IMR-90 (cell line): ENCODE measurements at regions not wholly inside any gene's neighbourhood (a gene's known extent, or its start where the extent isn't known, plus 50 kb on each side); places are given as distances from the start of the nearest gene placed in this dataset.

ENCODE experiments used
- ATAC-seq: fragments of 200-7000 bp; cut with Tn5 transposase; 2 replicates; pipeline ENCODE4 v1.9.1; 2020; ENCODE audit warnings: low read depth, mild to moderate bottlenecking, moderate library complexity
- BruUV-seq: library from RNA; stranded (reverse); fragments of 400-500 nt; replicated peaks from 2 replicates; lab custom pipeline; 2021; lab: Mats Ljungman, UMichigan
- CTCF ChIA-PET: fragments of 300-600 bp; formaldehyde crosslinking; extraction: SDS; loops from one replicate; lab custom pipeline; 2021; ENCODE audit warnings: antibody characterized with exemption; lab: Yijun Ruan, JAX
- POLR2A ChIA-PET: fragments of 300-600 bp; sonication (Branson Sonifier 250); formaldehyde crosslinking; loops from one replicate; lab custom pipeline; 2022; ENCODE audit warnings: antibody characterized with exemption; ENCODE audit not compliant: unreplicated experiment; lab: Charles Lee
- DNase-seq: peaks from one replicate; pipeline ENCODE4 v3.0.0; 2013
- H2AFZ ChIP-seq: replicated peaks from 2 replicates; pipeline ENCODE3; 2013; ENCODE audit warnings: low read length, mild to moderate bottlenecking; ENCODE audit not compliant: poor library complexity
- H2AK5ac ChIP-seq: 2 replicates; pipeline ENCODE4 v1.6.1; 2013; ENCODE audit warnings: low read depth, low read length, inconsistent platforms
- H2AK9ac ChIP-seq: replicated peaks from 2 replicates; pipeline ENCODE3; 2013; ENCODE audit warnings: mild to moderate bottlenecking, low read depth, low read length, moderate library complexity; ENCODE audit not compliant: poor library complexity
- H2BK120ac ChIP-seq: 2 replicates; pipeline ENCODE4 v1.6.1; 2013; ENCODE audit warnings: low read depth, low read length, inconsistent platforms
- H2BK15ac ChIP-seq: 3 replicates; pipeline ENCODE4 v1.6.1; 2013; ENCODE audit warnings: low read depth, low read length, inconsistent platforms
- H2BK20ac ChIP-seq: 2 replicates; pipeline ENCODE4 v1.6.1; 2013; ENCODE audit warnings: low read depth, mild to moderate bottlenecking, inconsistent platforms, low read length, moderate library complexity
- H2BK5ac ChIP-seq: 2 replicates; pipeline ENCODE4 v1.6.1; 2013; ENCODE audit warnings: mild to moderate bottlenecking, low read depth, low read length, inconsistent platforms; ENCODE audit not compliant: poor library complexity, severe bottlenecking
- H3K14ac ChIP-seq: replicated peaks from 2 replicates; pipeline ENCODE4 v1.6.1; 2013; ENCODE audit warnings: low read depth, low read length, inconsistent platforms
- H3K18ac ChIP-seq: 2 replicates; pipeline ENCODE4 v1.6.1; 2013; ENCODE audit warnings: low read depth, low read length, control low read depth
- H3K23ac ChIP-seq: 2 replicates; pipeline ENCODE4 v1.6.1; 2013; ENCODE audit warnings: low read depth, low read length, inconsistent platforms
- H3K27ac ChIP-seq: 2 replicates; pipeline ENCODE4 v1.5.1; 2013; ENCODE audit warnings: mild to moderate bottlenecking, control low read depth, low read length; ENCODE audit not compliant: insufficient read depth
- H3K27me3 ChIP-seq: 2 replicates; pipeline ENCODE4 v1.6.1; 2013; ENCODE audit warnings: low read length; ENCODE audit not compliant: control insufficient read depth, insufficient read depth
- H3K36me3 ChIP-seq: 2 replicates; pipeline ENCODE4 v1.6.1; 2013; ENCODE audit warnings: low read length, mixed read lengths; ENCODE audit not compliant: control insufficient read depth, insufficient read depth
- H3K4ac ChIP-seq: 2 replicates; pipeline ENCODE4 v1.6.1; 2013; ENCODE audit warnings: low read depth, low read length, inconsistent platforms
- H3K4me1 ChIP-seq: 2 replicates; pipeline ENCODE4 v1.6.1; 2013; ENCODE audit warnings: low read length, mixed read lengths; ENCODE audit not compliant: control insufficient read depth, insufficient read depth
- H3K4me2 ChIP-seq: 2 replicates; pipeline ENCODE4 v1.6.1; 2013; ENCODE audit warnings: low read depth, mild to moderate bottlenecking, control low read depth, low read length, moderate library complexity
- H3K4me3 ChIP-seq: 2 replicates; pipeline ENCODE4 v1.5.1; 2013; ENCODE audit warnings: low read depth, mild to moderate bottlenecking, control low read depth, low read length, moderate library complexity; ENCODE audit not compliant: insufficient read depth
- H3K56ac ChIP-seq: 2 replicates; pipeline ENCODE4 v1.6.1; 2013; ENCODE audit warnings: low read length, inconsistent platforms; ENCODE audit not compliant: insufficient read depth; ENCODE audit errors: extremely low read depth
- H3K79me1 ChIP-seq, 2 experiments: 2 replicates each; pipeline ENCODE4 v1.6.1; 2013; ENCODE audit warnings: low read length in 2 of 2, inconsistent platforms in 1 of 2, low read depth in 1 of 2
- H3K9ac ChIP-seq: 2 replicates; pipeline ENCODE4 v1.6.1; 2013; ENCODE audit warnings: low read depth, low read length, control low read depth
- H3K9me1 ChIP-seq: 2 replicates; pipeline ENCODE4 v1.6.1; 2013; ENCODE audit warnings: low read length, inconsistent platforms; ENCODE audit not compliant: insufficient read depth
- H3K9me3 ChIP-seq: 2 replicates; pipeline ENCODE4 v1.6.1; 2013; ENCODE audit warnings: low read length; ENCODE audit not compliant: control insufficient read depth, insufficient read depth
- H4K20me1 ChIP-seq: 2 replicates; pipeline ENCODE4 v1.6.1; 2013; ENCODE audit warnings: low read length, inconsistent platforms; ENCODE audit not compliant: insufficient read depth
- H4K5ac ChIP-seq: 2 replicates; pipeline ENCODE4 v1.6.1; 2013; ENCODE audit warnings: mild to moderate bottlenecking, low read depth, low read length, control low read depth
- H4K8ac ChIP-seq, 2 experiments: 2 replicates each; pipeline ENCODE4 v1.6.1; 2013; ENCODE audit warnings: low read depth in 2 of 2, low read length in 2 of 2, control low read depth in 1 of 2, inconsistent platforms in 1 of 2
- H4K91ac ChIP-seq: 2 replicates; pipeline ENCODE4 v1.6.1; 2013; ENCODE audit warnings: low read depth, low read length, inconsistent platforms; ENCODE audit not compliant: insufficient read depth
- CTCF ChIP-seq: conservative IDR thresholded peaks from 2 replicates; pipeline ENCODE4 v1.5.1; 2012; ENCODE audit warnings: mild to moderate bottlenecking, low read depth, low read length, improper control_type of control experiment
- MAZ ChIP-seq: IDR thresholded peaks from 2 replicates; pipeline ENCODE4 v1.6.1; 2012; ENCODE audit warnings: low read depth, mild to moderate bottlenecking, low read length, improper control_type of control experiment, moderate library complexity, borderline replicate concordance
- MXI1 ChIP-seq: IDR thresholded peaks from 2 replicates; pipeline ENCODE4 v1.6.1; 2012; ENCODE audit warnings: low read depth, mild to moderate bottlenecking, low read length, moderate library complexity, borderline replicate concordance
- NFE2L2 ChIP-seq: fragments of 150-350 bp; IDR thresholded peaks from 2 replicates; pipeline ENCODE4 v1.6.1; 2016; ENCODE audit warnings: low read depth, mild to moderate bottlenecking, low read length
- POLR2A ChIP-seq: IDR thresholded peaks from 2 replicates; pipeline ENCODE4 v1.6.1; 2012; ENCODE audit warnings: mild to moderate bottlenecking, low read depth, low read length
- RCOR1 ChIP-seq: IDR thresholded peaks from 2 replicates; pipeline ENCODE4 v1.6.1; 2012; ENCODE audit warnings: mild to moderate bottlenecking, low read length, improper control_type of control experiment; ENCODE audit not compliant: insufficient replicate concordance
- RFX5 ChIP-seq: IDR thresholded peaks from 2 replicates; pipeline ENCODE4 v1.8.0; 2012; ENCODE audit warnings: low read depth, mild to moderate bottlenecking, low read length, moderate library complexity
- SMC3 ChIP-seq: fragments of 150-350 bp; IDR thresholded peaks from 2 replicates; pipeline ENCODE4 v1.6.1; 2016; ENCODE audit warnings: low read depth, mild to moderate bottlenecking, antibody characterized with exemption, low read length, moderate library complexity
- WGBS, 2 experiments: methylation state at CpG; one replicate each; pipeline versions ENCODE4 v1.1.5 to v1.1.7; 2013; ENCODE audit warnings: missing lambda C conversion rate in 2 of 2; ENCODE audit not compliant: insufficient read length in 1 of 2; ENCODE audit errors: extremely low coverage in 2 of 2; 5-methylcytosine and 5-hydroxymethylcytosine counted together
- dilution Hi-C: fragments of 300-500 bp; cut with HindIII; formaldehyde crosslinking; loops from one replicate; pipeline ENCODE4 v1.14.3; 2018; ENCODE audit warnings: low sequenced_read_pairs; ENCODE audit not compliant: unreplicated experiment
- in situ Hi-C: fragments of 300-500 bp; cut with MboI; formaldehyde crosslinking; loops from 3 replicates; pipeline ENCODE4 v1.14.3; 2019; ENCODE audit warnings: low sequenced_read_pairs, inconsistent platforms, mixed read lengths
- intact Hi-C: fragments of 100-400 bp; cut with micrococcal nuclease; formaldehyde crosslinking; loops from 2 replicates; pipeline ENCODE4 v1.10.0; 2022

GRCh38 chr3:132124651-132125284 lies 90.0 kb upstream of the CPNE4 start:
- Histone ChIP-seq H3K4me3 (no peak overlapping the region), H2BK15ac (no peak overlapping the region), H3K27ac (no peak overlapping the region), H2BK5ac (no peak overlapping the region), H3K4ac (no peak overlapping the region), H3K36me3 (no peaks in the 10 kb centered on the region), H4K20me1 (no peaks in the 10 kb centered on the region), H3K4me2 (no peak overlapping the region), H4K8ac (no peak overlapping the region), H3K56ac (no peak overlapping the region), H3K18ac (no peak overlapping the region), H2AFZ (no peak overlapping the region), H3K9ac (no peak overlapping the region), H3K79me1 (no peaks in the 10 kb centered on the region), H2BK120ac (no peak overlapping the region), H3K4me1 (no peaks in the 10 kb centered on the region), H2AK9ac (no peak overlapping the region), H3K27me3 (no peaks in the 10 kb centered on the region), H2BK20ac (no peak overlapping the region), H2AK5ac (no peak overlapping the region), H3K9me3 (no peaks in the 10 kb centered on the region), H4K5ac (no peak overlapping the region), H3K23ac (no peak overlapping the region), H3K9me1 (no peaks in the 10 kb centered on the region), H3K14ac (no peak overlapping the region), H4K91ac (no peak overlapping the region; the same call in 1 of the 2 replicates)
- POLR2A ChIA-PET = interaction anchor here (0.9 kb wide), 1 partner anchor 11 kb away, joined by 4 read pairs; no protein-coding TSS in a partner anchor
- TF ChIP-seq POLR2A = no peak
- no peak for TF ChIP-seq SMC3
- TF ChIP-seq RFX5 = no peak
- TF ChIP-seq RCOR1 = no peak
- TF ChIP-seq CTCF = no peak
- no peak for TF ChIP-seq MAZ
- TF ChIP-seq NFE2L2 = no peak
- TF ChIP-seq MXI1 = no peak
- DNase-seq = no peak
- BruUV-seq = no TSS peak
- no peak for ATAC-seq
- dilution Hi-C loops (no loop called here), in situ Hi-C loops (no loop called here), intact Hi-C loops (no loop called here)
- 100% methylated on average over 2 of the region's 4 CpGs; no CpG with 5 or more reads in 1 of the 2 experiments for WGBS, 2 experiments
- CTCF ChIA-PET = no interaction called here
